HEK293T (cell line): ENCODE measurements at regions not wholly inside any gene's neighbourhood (a gene's known extent, or its start where the extent isn't known, plus 50 kb on each side); places are given as distances from the start of the nearest gene placed in this dataset.
"Not testable (repeated sequence)": the region's sequence is repeated elsewhere in the genome, so short reads cannot be mapped to it uniquely, and the experiment has no call there.

Source experiments
- CTCF ChIA-PET: fragments of 350-600 bp; formaldehyde crosslinking; extraction: SDS; loops from one replicate; lab custom pipeline; 2021; ENCODE audit warnings: antibody characterized with exemption, inconsistent platforms; lab: Yijun Ruan, JAX
- POLR2A ChIA-PET: fragments of 350-600 bp; formaldehyde crosslinking; extraction: SDS; loops from one replicate; lab custom pipeline; 2020; ENCODE audit warnings: antibody characterized with exemption, inconsistent platforms; lab: Yijun Ruan, JAX
- DNase-seq: peaks from one replicate; pipeline ENCODE4 v3.0.0; 2012; ENCODE audit warnings: mixed read lengths; ENCODE audit errors: extremely low spot score
- ARNT ChIP-seq: fragments of 450-650 bp; IDR thresholded peaks from 2 replicates; pipeline ENCODE4 v1.6.1; 2017; ENCODE audit warnings: mild to moderate bottlenecking
- BHLHE40 ChIP-seq: fragments of 450-650 bp; IDR thresholded peaks from 2 replicates; pipeline ENCODE4 v1.6.1; 2016; ENCODE audit warnings: mild to moderate bottlenecking, moderate library complexity, borderline replicate concordance
- CTBP1 ChIP-seq: fragments of 450-650 bp; IDR thresholded peaks from 2 replicates; pipeline ENCODE4 v1.6.1; 2016; ENCODE audit warnings: borderline replicate concordance
- ELF4 ChIP-seq: fragments of 450-650 bp; IDR thresholded peaks from 2 replicates; pipeline ENCODE4 v1.6.1; 2017; ENCODE audit warnings: antibody characterized with exemption
- FOXA1 ChIP-seq: fragments of 450-650 bp; IDR thresholded peaks from 2 replicates; pipeline ENCODE4 v1.6.1; 2016; ENCODE audit warnings: mild to moderate bottlenecking
- FOXK2 ChIP-seq: fragments of 450-650 bp; IDR thresholded peaks from 2 replicates; pipeline ENCODE4 v1.6.1; 2016; ENCODE audit warnings: mild to moderate bottlenecking
- FOXM1 ChIP-seq: fragments of 450-650 bp; IDR thresholded peaks from 2 replicates; pipeline ENCODE4 v1.6.1; 2017; ENCODE audit warnings: mild to moderate bottlenecking, borderline replicate concordance
- HDGF ChIP-seq: fragments of 450-650 bp; IDR thresholded peaks from 2 replicates; pipeline ENCODE4 v1.6.1; 2017; ENCODE audit warnings: antibody characterized with exemption, borderline replicate concordance
- L3MBTL2 ChIP-seq: fragments of 450-650 bp; conservative IDR thresholded peaks from 2 replicates; pipeline ENCODE4 v1.6.1; 2016; ENCODE audit warnings: mild to moderate bottlenecking
- LEF1 ChIP-seq: fragments of 450-650 bp; IDR thresholded peaks from 2 replicates; pipeline ENCODE4 v1.6.1; 2017; ENCODE audit warnings: mild to moderate bottlenecking, borderline replicate concordance
- NFRKB ChIP-seq: fragments of 450-650 bp; IDR thresholded peaks from 2 replicates; pipeline ENCODE4 v1.6.1; 2016; ENCODE audit warnings: mild to moderate bottlenecking, moderate library complexity
- PKNOX1 ChIP-seq: fragments of 450-650 bp; IDR thresholded peaks from 2 replicates; pipeline ENCODE4 v1.6.1; 2016
- SP1 ChIP-seq: fragments of 450-650 bp; IDR thresholded peaks from 2 replicates; pipeline ENCODE4 v1.6.1; 2017
- SUZ12 ChIP-seq: fragments of 450-650 bp; IDR thresholded peaks from 2 replicates; pipeline ENCODE4 v1.6.1; 2016; ENCODE audit warnings: mild to moderate bottlenecking
- TARDBP ChIP-seq: fragments of 450-650 bp; IDR thresholded peaks from 2 replicates; pipeline ENCODE4 v1.6.1; 2016
- ZNF384 ChIP-seq: fragments of 450-650 bp; IDR thresholded peaks from 2 replicates; pipeline ENCODE4 v1.6.1; 2016

GRCh38 chr7:121689749-121690148 is 183.2 kb upstream of the PTPRZ1 start:
- POLR2A ChIA-PET: no interaction called here
- no peak for TF ChIP-seq ARNT
- no peak for TF ChIP-seq TARDBP
- no peak for TF ChIP-seq PKNOX1
- no peak for TF ChIP-seq ZNF384
- TF ChIP-seq HDGF: no peak
- TF ChIP-seq SP1: no peak
- TF ChIP-seq LEF1: no peak
- TF ChIP-seq CTBP1: no peak
- TF ChIP-seq FOXM1: no peak
- no peak for TF ChIP-seq FOXK2
- TF ChIP-seq NFRKB: no peak
- TF ChIP-seq FOXA1: no peak
- no peak for TF ChIP-seq ELF4

GRCh38 chr7:121681700-121682099 is 191.3 kb upstream of the PTPRZ1 start:
- TF ChIP-seq SUZ12: no peak
- TF ChIP-seq CTBP1: no peak
- TF ChIP-seq FOXM1: no peak
- TF ChIP-seq PKNOX1: no peak
- TF ChIP-seq LEF1: no peak
- no peak for TF ChIP-seq ARNT
- no peak for TF ChIP-seq L3MBTL2
- TF ChIP-seq ZNF384: no peak
- no peak for TF ChIP-seq FOXK2
- TF ChIP-seq BHLHE40: no peak
- TF ChIP-seq ELF4: no peak
- no peak for TF ChIP-seq HDGF
- TF ChIP-seq FOXA1: no peak
- no peak for TF ChIP-seq TARDBP
- no peak for TF ChIP-seq NFRKB
- TF ChIP-seq SP1: no peak
- ChIA-PET CTCF (no interaction called here), POLR2A (no interaction called here)
- DNase-seq: no peak

More at GRCh38 chr7:121689749-121690148, 183.2 kb upstream of the PTPRZ1 start:
- no peak for DNase-seq
- CTCF ChIA-PET: interaction anchor here (0.6 to 0.7 kb wide), 2 partner anchors 16 to 1607 kb away, joined by 3 to 4 read pairs; no protein-coding TSS in a partner anchor

- no peak for DNase-seq
- CTCF ChIA-PET: no interaction called here
- TF ChIP-seq FOXA1: no peak
- TF ChIP-seq HDGF: no peak
- no peak for TF ChIP-seq L3MBTL2
- TF ChIP-seq SP1: no peak
- TF ChIP-seq TARDBP: no peak
- no peak for TF ChIP-seq LEF1
- no peak for TF ChIP-seq NFRKB
- TF ChIP-seq FOXK2: no peak
- TF ChIP-seq ARNT: no peak
- no peak for TF ChIP-seq SUZ12
- no peak for TF ChIP-seq FOXM1
- TF ChIP-seq ZNF384: no peak
- no peak for TF ChIP-seq PKNOX1
- TF ChIP-seq CTBP1: no peak
- TF ChIP-seq ELF4: no peak
- POLR2A ChIA-PET: interaction anchor here (0.6 kb wide), 1 partner anchor 62 kb away, joined by 3 read pairs; no protein-coding TSS in a partner anchor
These were observed 196.8 kb upstream of the PTPRZ1 start for GRCh38 chr7:121676168-121676567.

GRCh38 chr7:121674455-121674854 is 198.5 kb upstream of the PTPRZ1 start:
- POLR2A ChIA-PET, DNase-seq, CTCF ChIA-PET: not testable (repeated sequence)

- ChIA-PET CTCF (no interaction called here), POLR2A (no interaction called here)
- no peak for DNase-seq
- TF ChIP-seq HDGF (no peak), ZNF384 (no peak), CTBP1 (no peak), FOXK2 (no peak), FOXM1 (no peak), L3MBTL2 (no peak), ARNT (no peak)
These were observed 203.8 kb upstream of the PTPRZ1 start for GRCh38 chr7:121669144-121669543.

- ChIA-PET CTCF (no interaction called here), POLR2A (no interaction called here)
- no peak for DNase-seq
- TF ChIP-seq ELF4: no peak
- TF ChIP-seq FOXM1: no peak
- no peak for TF ChIP-seq FOXA1
These were observed 206.7 kb upstream of the PTPRZ1 start for GRCh38 chr7:121666306-121666705.

GRCh38 chr7:121643320-121643719 is 229.6 kb upstream of the PTPRZ1 start:
- ChIA-PET POLR2A (no interaction called here), CTCF (no interaction called here)
- TF ChIP-seq ARNT (no peak), ELF4 (no peak), FOXK2 (no peak), ZNF384 (no peak), BHLHE40 (no peak), L3MBTL2 (no peak), LEF1 (no peak), SP1 (no peak), TARDBP (no peak), PKNOX1 (no peak), HDGF (no peak), FOXA1 (no peak), SUZ12 (no peak), NFRKB (no peak)
- DNase-seq: no peak
